IPS DF 4.7 (cell line): ENCODE measurements at regions not wholly inside any gene's neighbourhood (a gene's known extent, or its start where the extent isn't known, plus 50 kb on each side); places are given as distances from the start of the nearest gene placed in this dataset.
"Not testable (repeated sequence)": the region's sequence is repeated elsewhere in the genome, so short reads cannot be mapped to it uniquely, and the experiment has no call there.

Source experiments
- DNase-seq: peaks from one replicate; pipeline ENCODE4 v3.0.0-alpha.2; 2013; ENCODE audit warnings: low spot score; ENCODE audit errors: extremely low read depth

DNA sequence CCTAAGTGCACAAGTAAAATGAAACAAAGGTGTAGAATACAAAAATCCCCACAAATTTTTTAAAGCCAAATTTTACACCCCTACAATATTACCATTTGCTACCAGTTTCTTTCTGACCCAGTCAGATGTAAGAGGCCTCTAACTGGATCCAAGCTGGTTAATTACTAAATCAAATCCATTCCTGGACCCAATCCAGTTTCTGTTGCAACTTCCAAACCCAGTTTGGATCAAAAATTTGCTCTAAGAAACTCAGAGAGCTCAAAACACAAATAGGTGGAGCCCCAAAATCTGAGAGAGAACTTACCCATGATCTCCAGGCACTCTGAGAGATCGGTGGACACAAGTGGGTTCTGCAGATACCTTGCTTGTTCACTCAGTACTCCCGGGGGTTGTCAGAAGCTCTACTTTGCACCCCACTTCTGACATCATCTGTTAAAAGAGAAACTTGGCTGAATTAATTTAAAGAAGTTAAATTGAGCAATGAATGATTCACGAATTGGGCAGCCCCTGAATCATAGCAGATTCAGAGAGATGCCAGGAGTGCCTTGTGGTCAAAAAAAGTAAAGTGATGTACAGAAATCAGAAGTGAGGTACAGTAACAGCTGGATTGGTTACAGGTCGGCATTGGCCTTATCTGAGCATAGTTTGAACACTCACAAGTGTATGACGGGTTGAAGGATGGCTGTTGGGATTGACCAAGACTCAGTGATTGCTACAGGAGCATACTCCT lies 448.0 kb downstream of the KCNT2 start:
- DNase-seq = no peak

- DNase-seq = no peak
Observed at GRCh38 chr1:196155586-196155985, 452.7 kb downstream of the KCNT2 start.

- no peak for DNase-seq
Observed at GRCh38 chr1:196152975-196153374, 455.3 kb downstream of the KCNT2 start.

GRCh38 chr1:196152086-196152485 lies 456.2 kb downstream of the KCNT2 start:
- no peak for DNase-seq

- DNase-seq = no peak
Observed at GRCh38 chr1:196148367-196148970, 459.8 kb downstream of the KCNT2 start.

DNA sequence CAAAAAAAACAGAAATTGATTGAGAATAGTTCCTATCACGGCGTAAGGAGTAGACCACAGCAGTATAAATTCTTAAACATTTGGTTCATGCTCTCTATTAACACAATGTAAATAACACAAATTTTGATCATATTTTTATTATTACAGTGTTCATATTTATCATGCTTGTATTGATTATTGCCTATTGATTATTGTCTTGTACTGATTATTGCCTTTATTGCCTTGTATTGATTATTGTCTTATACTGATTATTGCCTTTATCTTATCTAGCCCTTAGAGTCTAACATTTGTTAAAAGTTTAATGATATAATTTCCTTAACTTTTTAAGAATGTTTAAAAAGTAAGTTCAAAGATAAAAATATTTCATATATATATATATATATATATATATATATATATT lies 460.7 kb downstream of the KCNT2 start:
- no peak for DNase-seq

DNA sequence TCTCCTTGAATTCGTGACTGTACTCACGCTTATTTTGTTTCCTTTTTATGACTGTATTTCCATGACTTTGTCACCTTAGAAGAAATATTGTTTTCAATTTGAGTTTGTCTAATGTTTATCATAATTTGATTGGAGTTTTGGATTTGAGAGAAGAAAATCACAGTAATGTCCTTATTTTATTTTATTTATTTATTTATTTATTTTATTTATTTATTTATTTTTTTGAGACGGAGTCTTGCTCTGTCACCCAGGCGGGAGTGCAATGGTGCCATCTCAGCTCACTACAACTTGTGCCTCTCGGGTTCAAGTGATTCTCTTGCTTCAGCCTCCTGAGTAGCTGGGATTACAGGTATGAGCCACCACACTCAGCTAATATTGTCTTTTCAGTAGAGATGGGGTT lies 463.1 kb downstream of the KCNT2 start:
- DNase-seq = not testable (repeated sequence)

DNA sequence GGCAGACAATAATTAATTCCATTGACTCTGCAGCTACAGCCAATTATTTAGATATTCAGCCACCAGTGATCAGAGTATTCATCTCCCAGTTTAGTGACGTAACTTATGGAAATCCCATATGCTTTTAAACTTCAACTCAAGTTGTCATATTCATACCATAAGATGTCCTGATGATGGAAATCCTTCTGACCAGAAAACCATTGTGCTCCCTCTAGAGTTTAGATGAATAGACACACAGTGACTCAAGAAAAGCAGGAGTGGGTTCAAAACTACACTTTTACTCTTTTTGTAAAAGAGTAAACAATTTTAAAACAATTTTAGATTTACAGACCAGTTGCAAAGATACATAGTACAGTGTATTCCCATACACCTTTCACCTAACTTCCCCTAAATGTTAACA lies 463.7 kb downstream of the KCNT2 start:
- no peak for DNase-seq

GRCh38 chr1:196143602-196144342 lies 464.5 kb downstream of the KCNT2 start:
- DNase-seq = no peak

GRCh38 chr1:196142111-196142640 lies 466.1 kb downstream of the KCNT2 start:
- DNase-seq = no peak

GRCh38 chr1:196136396-196136795 lies 471.8 kb downstream of the KCNT2 start:
- DNase-seq = no peak

- no peak for DNase-seq
Observed at GRCh38 chr1:196131691-196132090, 476.5 kb downstream of the KCNT2 start.

- no peak for DNase-seq
Observed at GRCh38 chr1:196128835-196129234, 479.4 kb downstream of the KCNT2 start.

- DNase-seq = no peak
Observed at GRCh38 chr1:196121181-196121580, 487.1 kb downstream of the KCNT2 start.

DNA sequence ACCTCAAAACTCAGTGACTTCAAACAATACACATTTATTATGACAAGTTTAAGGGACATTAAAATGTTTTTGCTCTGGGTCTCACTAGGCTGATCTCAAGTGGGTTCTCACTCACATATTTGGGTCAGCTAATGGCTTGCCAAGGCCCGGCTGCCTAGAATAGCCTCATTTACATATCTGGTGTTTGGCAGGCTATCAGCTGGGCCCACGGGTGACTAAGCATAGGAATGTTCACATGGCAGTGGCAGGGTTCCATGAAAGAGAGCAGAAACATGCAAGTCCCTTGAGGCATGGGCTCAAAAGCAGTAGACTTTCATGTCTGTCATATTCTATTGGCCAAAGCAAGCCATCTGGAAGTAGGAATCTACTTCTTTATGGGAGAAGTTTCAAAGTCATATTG lies 492.6 kb downstream of the KCNT2 start:
- DNase-seq = no peak

- DNase-seq = no peak
Observed at GRCh38 chr1:196114193-196114592, 494.0 kb downstream of the KCNT2 start.

DNA sequence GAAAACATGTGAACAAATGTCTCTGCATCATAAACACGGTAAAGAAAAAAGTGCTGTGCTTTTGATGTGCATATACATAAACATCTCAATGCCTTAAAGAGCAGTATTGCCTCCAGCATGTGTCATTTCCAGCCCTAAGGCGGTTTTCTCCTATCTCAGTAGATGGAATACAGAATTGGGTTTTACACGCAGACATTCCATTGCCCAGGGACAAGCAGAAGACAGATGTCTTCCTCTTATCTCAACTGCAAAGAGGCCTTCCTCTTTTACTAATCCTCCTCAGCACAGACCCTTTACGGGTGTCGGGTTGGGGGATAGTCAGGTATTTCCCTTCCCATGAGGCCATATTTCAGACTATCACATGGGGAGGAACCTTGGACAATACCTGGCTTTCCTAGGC lies 499.2 kb downstream of the KCNT2 start:
- not testable (repeated sequence) for DNase-seq

- DNase-seq = no peak
Observed at GRCh38 chr1:196105901-196106300, 502.3 kb downstream of the KCNT2 start.

DNA sequence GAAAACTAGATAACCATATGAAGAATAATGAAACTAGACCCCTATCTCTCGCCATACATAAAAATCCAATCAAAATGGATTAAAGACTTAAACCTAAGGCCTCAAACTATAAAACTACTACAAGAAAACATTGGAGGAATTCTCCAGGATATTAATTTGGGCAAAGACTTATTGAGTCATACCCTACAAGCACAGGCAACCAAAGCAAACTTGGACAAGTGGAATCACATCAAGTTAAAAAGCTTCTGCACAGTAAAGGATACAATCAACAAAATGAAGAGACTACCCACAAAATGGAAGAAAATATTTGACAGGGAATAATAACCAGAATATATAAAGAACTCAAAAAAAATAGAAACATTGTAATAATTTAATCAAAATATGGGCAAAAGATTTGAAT lies 505.4 kb downstream of the KCNT2 start:
- no peak for DNase-seq

- no peak for DNase-seq
Observed at GRCh38 chr1:196098000-196098399, 510.2 kb downstream of the KCNT2 start.

DNA sequence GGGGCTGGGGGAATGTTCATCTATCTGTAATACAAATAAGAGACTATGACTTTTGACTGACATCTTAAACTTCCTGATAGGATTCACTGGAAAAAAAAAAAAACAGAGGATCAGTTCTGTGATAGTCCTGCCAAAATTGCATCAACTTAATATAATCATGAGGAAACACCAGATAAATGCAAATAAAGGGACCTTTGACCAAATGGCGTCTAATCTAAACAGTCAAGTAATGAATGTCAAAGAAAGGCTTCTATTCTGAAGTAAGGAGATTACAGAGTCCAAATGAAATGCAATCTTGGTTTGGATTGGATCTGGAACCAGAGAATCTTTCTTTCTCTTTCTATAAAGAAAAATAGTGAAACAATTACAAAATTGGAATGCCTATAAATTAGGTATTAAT lies 513.4 kb downstream of the KCNT2 start:
- DNase-seq = no peak

DNA sequence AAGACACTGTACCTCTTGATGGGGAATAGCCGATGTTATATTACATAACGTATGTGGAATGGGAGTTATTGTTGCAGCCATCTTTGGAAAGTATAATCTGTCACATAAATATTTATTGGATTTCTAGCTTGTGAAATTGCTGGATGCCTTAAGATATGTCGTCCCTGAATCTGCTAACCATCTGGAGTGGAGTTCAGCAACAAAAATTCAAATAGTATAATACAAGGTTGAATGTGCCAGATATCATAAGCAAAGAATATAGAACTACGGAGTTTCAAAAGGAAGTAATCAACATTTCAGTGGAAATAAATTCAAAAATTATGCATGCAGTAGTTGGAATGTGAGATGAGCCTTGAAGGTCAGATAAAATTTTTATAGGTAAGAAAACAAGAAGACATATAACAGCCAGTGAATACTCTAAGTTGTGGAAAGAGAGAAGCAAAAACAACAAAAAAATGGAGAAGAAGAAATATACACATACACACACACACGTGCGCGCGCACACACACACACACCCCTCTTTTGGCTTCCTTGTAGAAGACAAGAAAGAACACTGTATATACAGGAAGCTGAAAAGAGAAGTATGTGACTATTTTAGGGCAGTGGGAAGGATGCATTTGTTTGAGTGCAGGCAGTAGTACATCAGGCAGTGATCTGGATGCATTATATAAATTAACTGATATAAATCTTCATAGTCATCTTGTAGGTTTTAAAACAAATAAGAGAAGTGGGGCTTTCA lies 516.7 kb downstream of the KCNT2 start:
- DNase-seq = no peak
